Heart right ventricle (tissue), 16 donors: ENCODE measurements at regions not wholly inside any gene's neighbourhood (a gene's known extent, or its start where the extent isn't known, plus 50 kb on each side); places are given as distances from the start of the nearest gene placed in this dataset.

Experiments used
- ATAC-seq, 8 donors: fragments of 200-7000 bp; cut with Tn5 transposase; one replicate each; pipeline ENCODE4 v1.9.1; 2020; ENCODE audit warnings: mild to moderate bottlenecking in 8 of 8, moderate library complexity in 8 of 8, moderate number of reproducible peaks in 1 of 8
- DNase-seq, 2 donors: peaks; one replicate each; pipeline ENCODE4 v3.0.0-alpha.2; 2020
- H3K27ac ChIP-seq, 10 donors: fragments of 200-600 bp; sonication (generic) in 2 of 10; one replicate each; pipeline versions ENCODE4 v1.5.0 to v1.8.0; 2020 to 2022; ENCODE audit warnings: mild to moderate bottlenecking in 3 of 10
- H3K27me3 ChIP-seq, 7 donors: fragments of 200-600 bp; one replicate each; pipeline ENCODE4 v1.8.0; 2021 to 2022; ENCODE audit warnings: mild to moderate bottlenecking in 2 of 7
- H3K36me3 ChIP-seq, 9 donors: fragments of 200-600 bp; sonication (generic) in 1 of 9; one replicate each; pipeline versions ENCODE4 v1.5.0 to v1.8.0; 2020 to 2022; ENCODE audit warnings: mild to moderate bottlenecking in 2 of 9
- H3K4me1 ChIP-seq, 9 donors: fragments of 200-600 bp; sonication (generic) in 1 of 9; one replicate each; pipeline versions ENCODE4 v1.5.0 to v1.8.0; 2020 to 2022; ENCODE audit warnings: mild to moderate bottlenecking in 4 of 9
- H3K4me3 ChIP-seq, 10 donors: fragments of 200-600 bp; sonication (generic) in 2 of 10; one replicate each; pipeline versions ENCODE4 v1.5.0 to v1.8.0; 2020 to 2022; ENCODE audit warnings: mild to moderate bottlenecking in 7 of 10, moderate library complexity in 2 of 10
- H3K9me3 ChIP-seq, 11 donors: fragments of 200-600 bp in 10 of 11; sonication (generic) in 2 of 11; one replicate each; pipeline versions ENCODE4 v1.5.0 to v1.8.0; 2013 to 2022; ENCODE audit warnings: mild to moderate bottlenecking in 2 of 11, control low read depth in 1 of 11, moderate library complexity in 1 of 11
- CTCF ChIP-seq, 9 donors: fragments of 200-600 bp; sonication (generic) in 2 of 9; IDR thresholded peaks; one replicate each; pipeline versions ENCODE4 v1.5.0 to v1.8.0; 2021 to 2022; ENCODE audit warnings: antibody characterized with exemption in 9 of 9, mild to moderate bottlenecking in 5 of 9, moderate library complexity in 1 of 9
- WGBS, 2 donors: extraction: QIAGEN DNeasy Blood & Tissue Kit; methylation state at CpG; one replicate each; pipeline ENCODE4 v1.1.7; 2013; ENCODE audit warnings: inconsistent platforms in 1 of 2; 5-methylcytosine and 5-hydroxymethylcytosine counted together
- intact Hi-C, 10 donors: fragments of 100-400 bp; cut with DNase I; formaldehyde crosslinking; loops; one replicate each; pipeline versions ENCODE4 v1.11.1 to v1.14.2; 2022
- donor health status: Arrhythmogenic right ventricular cardiomyopathy.
- donor health status: ischemic (EF 13 %, LVEDD 7.1; RV severe dilation, severe dysfunction).
- donor health status: healthy with polysubstance abuse.
- donor health status: DM: no; HTN: yes; CAD: no.
- donor health status: DM: no; HTN: no; CAD: no.
- donor health status: ischemic (EF 25% LVEDD 6.9; RV normal size, moderate dysfunction).
- donor health status: ischemic (EF 25% LVEDD 5.7; RV mildly dilated, moderate dysfunction).
- donor health status: healthy.
- donor health status: DM: yes; HTN: yes; CAD: no.
- donor health status: Ischemic cardiomyopathy.
- donor health status: ischemic (EF 35%, LVEDD 5.7; RV mildly dilated, moderate dysfunction).
- donor health status: nonischemic (EF 11% LVEDD 7.7; RV severe dilation, severe dysfunction).
- donor health status: DM: yes; HTN: yes; CAD: no.
- donor health status: PGD.
- donor health status: ischemic (EF 29% LVEDD 5.4; RV normal size, mild dysfunction).
- donor health status: nonischemic (EF 23%, LVEDD 6.1; RV moderate dilation, normal function).

- H3K4me3 ChIP-seq, result no peak overlapping the region
- H3K27ac ChIP-seq, result no peak overlapping the region
- TF ChIP-seq CTCF (IDR thresholded peaks at IDR 0.05), result no peak
- WGBS, 2 donors, result 39 to 53% methylated on average over 1 of the region's 1 CpG
- DNase-seq (no peak), ATAC-seq (no peak)
- H3K27me3 ChIP-seq, result peaks cover 0 to 9% (median 0%) of the 10 kb centered on the region in 7 donors
- intact Hi-C loops, result loop anchor here in 1 of 10 donors (10.0 kb wide), 1 partner anchor 1866 kb away; no protein-coding TSS in a partner anchor
- no peaks in the 10 kb centered on the region for H3K4me1 ChIP-seq
- H3K36me3 ChIP-seq, result no peaks in the 10 kb centered on the region
- peaks cover 0 to 3% (median 0%) of the 10 kb centered on the region in 11 donors for H3K9me3 ChIP-seq
Observed at GRCh38 chr12:82529101-82529500, 157.6 kb upstream of the TMTC2 start.

- no peak for DNase-seq
- Histone ChIP-seq H3K36me3 (no peaks in the 10 kb centered on the region), H3K9me3 (peaks cover 0 to 3% (median 0%) of the 10 kb centered on the region in 11 donors), H3K4me3 (no peak overlapping the region), H3K27me3 (peaks cover 0 to 9% (median 0%) of the 10 kb centered on the region in 7 donors), H3K4me1 (no peaks in the 10 kb centered on the region), H3K27ac (no peak overlapping the region)
- 85 to 89% methylated on average over 3 of the region's 3 CpGs for WGBS, 2 donors
- ATAC-seq, result no peak
- intact Hi-C loops, result loop anchor here in 1 of 10 donors (10.0 kb wide), 1 partner anchor 1865 kb away; no protein-coding TSS in a partner anchor
- TF ChIP-seq CTCF (IDR thresholded peaks at IDR 0.05), result no peak
Observed at GRCh38 chr12:82529954-82530353, 156.8 kb upstream of the TMTC2 start.

GRCh38 chr12:82530394-82530793, 156.3 kb upstream of the TMTC2 start:
- 64 to 65% methylated on average over 2 of the region's 2 CpGs for WGBS, 2 donors
- H3K4me3 ChIP-seq, result no peak overlapping the region

GRCh38 chr12:82533341-82533740, 153.4 kb upstream of the TMTC2 start:
- H3K4me3 ChIP-seq, result no peak overlapping the region
- intact Hi-C loops, result no loop called here
- ATAC-seq, result no peak
- DNase-seq, result no peak
- no peaks in the 10 kb centered on the region for H3K27me3 ChIP-seq
- H3K36me3 ChIP-seq, result no peaks in the 10 kb centered on the region
- WGBS, 2 donors, result 45 to 60% methylated on average over 1 of the region's 1 CpG
- peaks cover 0 to 3% (median 0%) of the 10 kb centered on the region in 11 donors for H3K9me3 ChIP-seq
- H3K27ac ChIP-seq, result no peak overlapping the region
- no peak for TF ChIP-seq CTCF (IDR thresholded peaks at IDR 0.05)
- no peaks in the 10 kb centered on the region for H3K4me1 ChIP-seq

More at GRCh38 chr12:82530394-82530793, 156.3 kb upstream of the TMTC2 start:
- ATAC-seq, result no peak
- no peaks in the 10 kb centered on the region for H3K4me1 ChIP-seq
- peaks cover 0 to 3% (median 0%) of the 10 kb centered on the region in 11 donors for H3K9me3 ChIP-seq
- DNase-seq, result no peak
- no peak overlapping the region for H3K27ac ChIP-seq
- TF ChIP-seq CTCF (IDR thresholded peaks at IDR 0.05), result no peak
- intact Hi-C loops, result no loop called here
- no peaks in the 10 kb centered on the region for H3K36me3 ChIP-seq
- H3K27me3 ChIP-seq, result peaks cover 0 to 9% (median 0%) of the 10 kb centered on the region in 7 donors
